Astrocyte (in vitro differentiated cells and primary cell): ENCODE measurements at regions not wholly inside any gene's neighbourhood (a gene's known extent, or its start where the extent isn't known, plus 50 kb on each side); places are given as distances from the start of the nearest gene placed in this dataset.

Experiments
- DNase-seq: peaks from one replicate; pipeline ENCODE4 v3.0.0-alpha.2; 2010; ENCODE audit warnings: low read depth
- FAIRE-seq: peaks from 2 replicates; lab custom pipeline; 2011; peaks lifted over from hg19 to GRCh38; lab: Jason Lieb, UNC
- H2AFZ ChIP-seq: 2 replicates; pipeline ENCODE4 v1.6.0; 2012; ENCODE audit warnings: low read depth, low read length, inconsistent platforms
- H3K27ac ChIP-seq: 2 replicates; pipeline ENCODE4 v1.5.1; 2011; ENCODE audit warnings: low read depth, low read length, inconsistent platforms
- H3K27me3 ChIP-seq: 2 replicates; pipeline ENCODE4 v1.6.0; 2011; ENCODE audit warnings: low read length, inconsistent platforms; ENCODE audit not compliant: insufficient read depth
- H3K36me3 ChIP-seq: 2 replicates; pipeline ENCODE4 v1.5.1; 2011; ENCODE audit warnings: low read length, inconsistent platforms; ENCODE audit not compliant: insufficient read depth
- H3K4me1 ChIP-seq: 2 replicates; pipeline ENCODE4 v1.5.1; 2011; ENCODE audit warnings: low read length, inconsistent platforms; ENCODE audit not compliant: insufficient read depth
- H3K4me2 ChIP-seq: 2 replicates; pipeline ENCODE4 v1.6.0; 2012; ENCODE audit warnings: low read length, inconsistent platforms
- H3K4me3 ChIP-seq: 2 replicates; pipeline ENCODE4 v1.5.1; 2011; ENCODE audit warnings: low read depth, mild to moderate bottlenecking, low read length, inconsistent platforms; ENCODE audit not compliant: insufficient read depth
- H3K79me2 ChIP-seq: 2 replicates; pipeline ENCODE4 v1.6.0; 2012; ENCODE audit warnings: mild to moderate bottlenecking, low read length, inconsistent platforms; ENCODE audit not compliant: insufficient read depth
- H3K9ac ChIP-seq: 2 replicates; pipeline ENCODE4 v1.6.0; 2012; ENCODE audit warnings: mild to moderate bottlenecking, low read length, inconsistent platforms
- H3K9me3 ChIP-seq: 2 replicates; pipeline ENCODE4 v1.5.1; 2012; ENCODE audit warnings: low read depth, mild to moderate bottlenecking, low read length, inconsistent platforms; ENCODE audit not compliant: insufficient read depth
- H4K20me1 ChIP-seq: 2 replicates; pipeline ENCODE4 v1.6.0; 2012; ENCODE audit warnings: low read length, inconsistent platforms; ENCODE audit not compliant: insufficient read depth
- H3K27ac Mint-ChIP-seq: one replicate; pipeline ENCODE4 v1.8.0; 2021; ENCODE audit warnings: mild to moderate bottlenecking, mixed read lengths; ENCODE audit not compliant: unreplicated experiment
- H3K27me3 Mint-ChIP-seq: one replicate; pipeline ENCODE4 v1.8.0; 2021; ENCODE audit warnings: low read depth, mixed read lengths; ENCODE audit not compliant: unreplicated experiment
- H3K36me3 Mint-ChIP-seq: one replicate; pipeline ENCODE4 v1.8.0; 2021; ENCODE audit warnings: low read depth, mixed read lengths; ENCODE audit not compliant: unreplicated experiment
- H3K4me1 Mint-ChIP-seq: one replicate; pipeline ENCODE4 v1.8.0; 2021; ENCODE audit warnings: low read depth, mixed read lengths; ENCODE audit not compliant: unreplicated experiment
- H3K4me3 Mint-ChIP-seq: one replicate; pipeline ENCODE4 v1.8.0; 2021; ENCODE audit warnings: mild to moderate bottlenecking, moderate library complexity, mixed read lengths; ENCODE audit not compliant: unreplicated experiment
- H3K9me3 Mint-ChIP-seq: one replicate; pipeline ENCODE4 v1.8.0; 2021; ENCODE audit warnings: mild to moderate bottlenecking, mixed read lengths; ENCODE audit not compliant: unreplicated experiment
- EZH2 ChIP-seq: IDR thresholded peaks from 2 replicates; pipeline ENCODE4 v1.6.1; 2012; ENCODE audit warnings: mild to moderate bottlenecking, low read length, inconsistent platforms; ENCODE audit not compliant: insufficient read depth
- TF ChIP-seq, protein P1 (sequence below): IDR thresholded peaks from 2 replicates; pipeline ENCODE4 v1.5.1; 2011; ENCODE audit warnings: low read depth, mild to moderate bottlenecking, inconsistent platforms, low read length, moderate library complexity; ENCODE audit not compliant: insufficient read depth

DNA sequence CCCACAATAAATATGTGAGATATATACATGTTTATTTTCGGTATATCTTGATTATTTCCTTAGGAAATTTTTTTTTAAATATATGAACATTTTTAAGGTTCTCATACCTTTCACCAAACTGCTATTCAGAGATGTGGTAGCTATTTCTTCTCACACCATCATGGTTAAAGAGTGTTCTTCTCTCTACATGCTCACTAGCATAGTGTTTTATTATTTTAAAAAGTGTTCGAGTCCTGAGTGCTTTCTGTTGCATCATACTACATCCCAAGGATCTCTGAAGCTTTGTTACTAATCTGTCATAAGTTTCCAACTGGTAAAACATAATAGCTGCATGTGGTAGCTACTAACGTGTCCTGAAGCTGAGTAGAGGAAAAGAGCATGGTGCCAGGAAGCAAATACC lies 177.4 kb upstream of the GLRA1 start:
- Histone ChIP-seq H3K27me3 (no peaks in the 10 kb centered on the region), H2AFZ (no peak overlapping the region), H3K4me2 (no peak overlapping the region), H3K9me3 (no peaks in the 10 kb centered on the region), H4K20me1 (no peaks in the 10 kb centered on the region), H3K9ac (no peak overlapping the region), H3K79me2 (no peaks in the 10 kb centered on the region), H3K4me3 (no peak overlapping the region), H3K36me3 (no peaks in the 10 kb centered on the region), H3K4me1 (no peaks in the 10 kb centered on the region), H3K27ac (no peak overlapping the region)
- Mint-ChIP-seq H3K27ac (no peak overlapping the region), H3K9me3 (no peaks in the 10 kb centered on the region), H3K36me3 (no peaks in the 10 kb centered on the region), H3K4me1 (peaks cover 4% of the 10 kb centered on the region), H3K27me3 (no peaks in the 10 kb centered on the region), H3K4me3 (no peak overlapping the region)
- DNase-seq (no peak), FAIRE-seq (no peak)
- TF ChIP-seq, protein P1, sequence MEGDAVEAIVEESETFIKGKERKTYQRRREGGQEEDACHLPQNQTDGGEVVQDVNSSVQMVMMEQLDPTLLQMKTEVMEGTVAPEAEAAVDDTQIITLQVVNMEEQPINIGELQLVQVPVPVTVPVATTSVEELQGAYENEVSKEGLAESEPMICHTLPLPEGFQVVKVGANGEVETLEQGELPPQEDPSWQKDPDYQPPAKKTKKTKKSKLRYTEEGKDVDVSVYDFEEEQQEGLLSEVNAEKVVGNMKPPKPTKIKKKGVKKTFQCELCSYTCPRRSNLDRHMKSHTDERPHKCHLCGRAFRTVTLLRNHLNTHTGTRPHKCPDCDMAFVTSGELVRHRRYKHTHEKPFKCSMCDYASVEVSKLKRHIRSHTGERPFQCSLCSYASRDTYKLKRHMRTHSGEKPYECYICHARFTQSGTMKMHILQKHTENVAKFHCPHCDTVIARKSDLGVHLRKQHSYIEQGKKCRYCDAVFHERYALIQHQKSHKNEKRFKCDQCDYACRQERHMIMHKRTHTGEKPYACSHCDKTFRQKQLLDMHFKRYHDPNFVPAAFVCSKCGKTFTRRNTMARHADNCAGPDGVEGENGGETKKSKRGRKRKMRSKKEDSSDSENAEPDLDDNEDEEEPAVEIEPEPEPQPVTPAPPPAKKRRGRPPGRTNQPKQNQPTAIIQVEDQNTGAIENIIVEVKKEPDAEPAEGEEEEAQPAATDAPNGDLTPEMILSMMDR, result no peak
- TF ChIP-seq EZH2, result no peak

DNA sequence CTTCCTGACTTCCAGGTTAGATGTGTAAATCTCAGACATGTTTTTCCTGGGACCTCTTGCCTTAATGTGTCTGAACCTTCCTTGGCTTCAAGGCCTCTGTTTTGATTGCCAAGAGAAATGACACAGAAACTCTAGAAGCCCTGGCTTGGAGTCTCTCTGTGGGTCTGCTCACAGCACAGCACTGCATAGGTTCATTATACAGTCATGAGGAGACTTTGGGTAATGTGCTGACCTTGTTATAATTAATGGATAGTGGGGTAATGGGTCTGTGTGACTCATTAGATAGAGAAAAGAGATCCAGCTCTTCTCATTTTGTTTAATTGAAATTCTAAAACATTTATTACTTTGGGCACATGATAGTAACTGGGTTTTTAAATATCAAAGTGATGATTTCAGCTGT lies 175.8 kb upstream of the GLRA1 start:
- H3K9ac ChIP-seq, result no peak overlapping the region
- H3K4me2 ChIP-seq, result no peak overlapping the region
- Mint-ChIP-seq H3K4me1 (peaks cover 8% of the 10 kb centered on the region), H3K27ac (no peak overlapping the region), H3K9me3 (no peaks in the 10 kb centered on the region), H3K36me3 (no peaks in the 10 kb centered on the region), H3K27me3 (no peaks in the 10 kb centered on the region), H3K4me3 (no peak overlapping the region)
- H3K27ac ChIP-seq, result no peak overlapping the region
- no peaks in the 10 kb centered on the region for H4K20me1 ChIP-seq
- TF ChIP-seq, protein P1, result no peak
- no peak for TF ChIP-seq EZH2
- H3K4me3 ChIP-seq, result no peak overlapping the region
- H3K36me3 ChIP-seq, result no peaks in the 10 kb centered on the region
- H3K9me3 ChIP-seq, result no peaks in the 10 kb centered on the region
- no peaks in the 10 kb centered on the region for H3K4me1 ChIP-seq
- no peaks in the 10 kb centered on the region for H3K27me3 ChIP-seq
- H3K79me2 ChIP-seq, result no peaks in the 10 kb centered on the region
- FAIRE-seq, result no peak
- no peak for DNase-seq
- no peak overlapping the region for H2AFZ ChIP-seq

DNA sequence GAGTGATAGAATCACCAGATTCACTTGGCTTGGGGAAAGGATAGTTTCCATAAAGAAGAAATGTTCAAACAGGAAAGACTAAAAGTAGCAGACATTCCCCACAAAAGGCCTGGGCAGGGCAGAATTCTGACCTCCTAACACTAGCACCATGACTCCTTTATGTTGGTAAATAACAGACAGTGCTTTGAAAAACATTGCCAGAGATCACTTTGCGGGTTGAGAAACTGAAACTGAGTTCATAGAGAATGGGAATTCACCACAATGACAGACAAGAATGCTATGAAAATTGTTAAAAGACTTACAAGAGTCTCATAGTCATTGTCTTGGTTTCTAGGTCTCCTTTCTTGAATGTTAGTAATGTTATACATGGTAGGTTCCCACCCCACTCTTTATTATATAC lies 172.5 kb upstream of the GLRA1 start:
- DNase-seq, result no peak
- H3K36me3 ChIP-seq, result no peaks in the 10 kb centered on the region
- H3K9ac ChIP-seq, result no peak overlapping the region
- no peaks in the 10 kb centered on the region for H3K27me3 ChIP-seq
- Mint-ChIP-seq H3K4me1 (peaks cover 14% of the 10 kb centered on the region), H3K9me3 (no peaks in the 10 kb centered on the region), H3K36me3 (no peaks in the 10 kb centered on the region), H3K27ac (peak overlapping the region; percentile 4), H3K27me3 (no peaks in the 10 kb centered on the region), H3K4me3 (no peak overlapping the region)
- no peak overlapping the region for H2AFZ ChIP-seq
- no peaks in the 10 kb centered on the region for H3K4me1 ChIP-seq
- H3K4me2 ChIP-seq, result no peak overlapping the region
- no peak overlapping the region for H3K4me3 ChIP-seq
- TF ChIP-seq, protein P1, result no peak
- no peak for TF ChIP-seq EZH2
- no peaks in the 10 kb centered on the region for H3K9me3 ChIP-seq
- H4K20me1 ChIP-seq, result no peaks in the 10 kb centered on the region
- no peak overlapping the region for H3K27ac ChIP-seq
- no peaks in the 10 kb centered on the region for H3K79me2 ChIP-seq
- FAIRE-seq, result no peak
